Loucy (cell line): ENCODE measurements at regions not wholly inside any gene's neighbourhood (a gene's known extent, or its start where the extent isn't known, plus 50 kb on each side); places are given as distances from the start of the nearest gene placed in this dataset.

Experiments
- H2AFZ ChIP-seq: fragments of 200-600 bp; sonication (generic); 2 replicates; pipeline ENCODE4 v1.6.0; 2016; ENCODE audit warnings: antibody characterized with exemption, mild to moderate bottlenecking, low read length, moderate library complexity
- H3F3A ChIP-seq: fragments of 200-600 bp; 2 replicates; pipeline ENCODE4 v1.6.0; 2016; ENCODE audit warnings: antibody characterized with exemption, low read depth, mild to moderate bottlenecking
- H3K27me3 ChIP-seq: fragments of 200-600 bp; sonication (generic); 2 replicates; pipeline ENCODE4 v1.6.1; 2014; ENCODE audit warnings: low read length, mild to moderate bottlenecking; ENCODE audit not compliant: insufficient read depth, poor library complexity, severe bottlenecking
- H3K36me3 ChIP-seq: fragments of 200-600 bp; sonication (generic); 2 replicates; pipeline ENCODE4 v1.6.1; 2016; ENCODE audit warnings: low read length; ENCODE audit not compliant: insufficient read depth
- H3K4me1 ChIP-seq: fragments of 200-600 bp; sonication (generic); 2 replicates; pipeline ENCODE4 v1.5.1; 2014; ENCODE audit warnings: low read length, mild to moderate bottlenecking; ENCODE audit not compliant: insufficient read depth, poor library complexity, severe bottlenecking
- H3K4me2 ChIP-seq: fragments of 200-600 bp; sonication (generic); 2 replicates; pipeline ENCODE4 v1.6.0; 2014; ENCODE audit warnings: antibody characterized with exemption, low read length, low read depth, mild to moderate bottlenecking; ENCODE audit not compliant: poor library complexity, severe bottlenecking
- H3K4me3 ChIP-seq: fragments of 200-600 bp; sonication (generic); 2 replicates; pipeline ENCODE4 v1.5.1; 2014; ENCODE audit warnings: low read length, mild to moderate bottlenecking, mixed read lengths; ENCODE audit not compliant: poor library complexity, severe bottlenecking
- H3K79me2 ChIP-seq: fragments of 200-600 bp; sonication (generic); 2 replicates; pipeline ENCODE4 v1.6.1; 2014; ENCODE audit warnings: low read length; ENCODE audit not compliant: insufficient read depth
- H3K9ac ChIP-seq: fragments of 200-600 bp; sonication (generic); 2 replicates; pipeline ENCODE4 v1.6.0; 2014; ENCODE audit warnings: mild to moderate bottlenecking, low read depth, low read length, moderate library complexity; ENCODE audit not compliant: poor library complexity, severe bottlenecking
- H3K9me2 ChIP-seq: fragments of 200-600 bp; sonication (generic); replicated peaks from 2 replicates; pipeline ENCODE4 v1.6.1; 2016; ENCODE audit warnings: low read depth, low read length, mixed read lengths
- H3K9me3 ChIP-seq: fragments of 200-600 bp; sonication (generic); 2 replicates; pipeline ENCODE4 v1.6.1; 2014; ENCODE audit warnings: mild to moderate bottlenecking, antibody characterized with exemption, low read length, low read depth; ENCODE audit not compliant: insufficient read depth
- H4K20me1 ChIP-seq: fragments of 200-600 bp; sonication (generic); 2 replicates; pipeline ENCODE4 v1.6.0; 2014; ENCODE audit warnings: antibody characterized with exemption, low read length, mild to moderate bottlenecking; ENCODE audit not compliant: insufficient read depth, poor library complexity, severe bottlenecking
- EZH2phosphoT487 ChIP-seq: fragments of 200-600 bp; IDR thresholded peaks from 2 replicates; pipeline ENCODE4 v1.6.1; 2018; ENCODE audit warnings: antibody characterized with exemption, mild to moderate bottlenecking, moderate library complexity, borderline replicate concordance
- TF ChIP-seq, protein P1 (sequence below): fragments of 200-600 bp; sonication (generic); conservative IDR thresholded peaks from 2 replicates; pipeline ENCODE4 v1.5.1; 2014; ENCODE audit warnings: mild to moderate bottlenecking, antibody characterized with exemption, low read length

DNA sequence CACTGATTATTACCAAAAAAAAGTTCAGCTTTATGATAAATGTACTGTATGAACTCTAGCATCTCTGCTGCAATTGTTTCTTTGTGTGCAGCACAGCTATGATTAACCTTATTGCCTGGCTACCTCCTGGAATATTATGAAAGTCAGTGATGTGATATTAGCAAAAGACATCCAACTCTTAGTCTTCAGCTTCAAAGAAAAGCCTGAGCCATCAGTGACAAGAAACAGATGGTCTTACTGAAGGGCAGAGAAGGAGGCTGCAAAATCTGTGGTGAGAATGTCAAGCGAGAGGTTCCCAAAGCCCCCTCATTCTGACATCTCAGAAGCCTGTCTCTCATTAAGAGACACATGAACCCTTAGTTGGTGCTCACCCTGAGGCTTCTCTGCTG, 89.4 kb upstream of the TNFAIP3 start:
- Histone ChIP-seq H4K20me1 (no peaks in the 10 kb centered on the region), H3K9me3 (no peaks in the 10 kb centered on the region), H3K9me2 (no peaks in the 10 kb centered on the region), H3K4me3 (no peak overlapping the region), H2AFZ (no peak overlapping the region), H3F3A (no peaks in the 10 kb centered on the region), H3K79me2 (no peaks in the 10 kb centered on the region), H3K4me1 (no peaks in the 10 kb centered on the region), H3K4me2 (no peak overlapping the region), H3K9ac (no peak overlapping the region), H3K36me3 (no peaks in the 10 kb centered on the region), H3K27me3 (no peaks in the 10 kb centered on the region)
- no peak for TF ChIP-seq EZH2phosphoT487
- TF ChIP-seq, protein P1, sequence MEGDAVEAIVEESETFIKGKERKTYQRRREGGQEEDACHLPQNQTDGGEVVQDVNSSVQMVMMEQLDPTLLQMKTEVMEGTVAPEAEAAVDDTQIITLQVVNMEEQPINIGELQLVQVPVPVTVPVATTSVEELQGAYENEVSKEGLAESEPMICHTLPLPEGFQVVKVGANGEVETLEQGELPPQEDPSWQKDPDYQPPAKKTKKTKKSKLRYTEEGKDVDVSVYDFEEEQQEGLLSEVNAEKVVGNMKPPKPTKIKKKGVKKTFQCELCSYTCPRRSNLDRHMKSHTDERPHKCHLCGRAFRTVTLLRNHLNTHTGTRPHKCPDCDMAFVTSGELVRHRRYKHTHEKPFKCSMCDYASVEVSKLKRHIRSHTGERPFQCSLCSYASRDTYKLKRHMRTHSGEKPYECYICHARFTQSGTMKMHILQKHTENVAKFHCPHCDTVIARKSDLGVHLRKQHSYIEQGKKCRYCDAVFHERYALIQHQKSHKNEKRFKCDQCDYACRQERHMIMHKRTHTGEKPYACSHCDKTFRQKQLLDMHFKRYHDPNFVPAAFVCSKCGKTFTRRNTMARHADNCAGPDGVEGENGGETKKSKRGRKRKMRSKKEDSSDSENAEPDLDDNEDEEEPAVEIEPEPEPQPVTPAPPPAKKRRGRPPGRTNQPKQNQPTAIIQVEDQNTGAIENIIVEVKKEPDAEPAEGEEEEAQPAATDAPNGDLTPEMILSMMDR: no peak

DNA sequence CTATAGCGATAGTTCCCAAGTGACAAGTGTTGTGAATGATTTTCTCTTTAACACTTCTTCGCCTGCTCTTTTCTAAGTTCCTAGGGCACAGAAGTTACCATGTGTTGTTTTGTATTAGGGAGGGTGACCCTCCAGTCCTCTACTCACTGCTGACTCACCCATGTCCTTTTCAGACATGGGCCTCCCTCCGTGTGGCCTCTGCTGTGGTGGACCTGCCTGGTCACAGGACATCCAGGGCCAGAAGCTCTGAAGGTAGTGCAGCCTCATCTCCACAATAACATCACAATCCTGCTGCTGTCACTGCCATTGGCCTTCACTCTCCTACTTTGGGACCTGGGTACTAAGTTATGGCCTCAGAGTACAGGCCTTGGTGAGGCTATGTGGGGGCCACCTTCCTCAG, 87.1 kb upstream of the TNFAIP3 start:
- Histone ChIP-seq H3K36me3 (no peaks in the 10 kb centered on the region), H3K4me2 (no peak overlapping the region), H4K20me1 (no peaks in the 10 kb centered on the region), H3K9me3 (no peaks in the 10 kb centered on the region), H3F3A (no peaks in the 10 kb centered on the region), H3K4me3 (no peak overlapping the region), H3K9ac (no peak overlapping the region), H3K27me3 (no peaks in the 10 kb centered on the region), H3K79me2 (no peaks in the 10 kb centered on the region), H3K9me2 (no peaks in the 10 kb centered on the region), H3K4me1 (no peaks in the 10 kb centered on the region), H2AFZ (no peak overlapping the region)
- TF ChIP-seq EZH2phosphoT487: no peak
- TF ChIP-seq, protein P1: no peak

DNA sequence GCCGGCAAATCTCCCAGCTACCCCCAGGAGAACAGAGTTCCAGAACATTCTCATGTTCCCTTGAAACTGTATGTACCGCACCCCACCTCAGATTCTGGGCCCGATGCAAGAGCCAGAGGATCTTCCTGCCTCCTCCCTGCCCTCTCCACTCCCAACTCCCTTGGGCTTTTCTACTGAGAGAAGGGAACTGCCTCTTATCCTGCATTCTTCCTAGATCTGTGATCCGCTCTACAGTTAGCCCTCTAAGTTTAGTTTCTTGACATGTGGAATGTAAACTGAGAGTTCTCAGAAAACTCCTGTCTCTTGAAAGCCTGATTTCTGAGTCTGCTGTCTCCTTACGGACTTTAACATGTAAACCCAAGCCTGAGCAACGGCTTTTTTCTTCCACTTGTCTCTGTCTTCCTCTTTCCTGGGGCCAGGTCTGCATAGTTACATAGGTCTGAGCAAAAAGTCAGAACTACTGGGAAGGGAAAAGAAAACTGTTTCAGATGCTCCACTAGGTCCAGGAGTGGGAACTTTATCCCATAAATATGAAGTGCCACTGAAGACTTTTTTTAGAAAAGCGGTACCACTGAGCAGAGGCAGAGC, 86.5 kb upstream of the TNFAIP3 start:
- H3F3A ChIP-seq: no peaks in the 10 kb centered on the region
- H4K20me1 ChIP-seq: no peaks in the 10 kb centered on the region
- no peaks in the 10 kb centered on the region for H3K27me3 ChIP-seq
- H3K4me1 ChIP-seq: no peaks in the 10 kb centered on the region
- no peak for TF ChIP-seq EZH2phosphoT487
- TF ChIP-seq, protein P1: no peak
- no peaks in the 10 kb centered on the region for H3K9me3 ChIP-seq
- no peaks in the 10 kb centered on the region for H3K79me2 ChIP-seq
- H3K9ac ChIP-seq: no peak overlapping the region
- no peaks in the 10 kb centered on the region for H3K9me2 ChIP-seq
- H3K36me3 ChIP-seq: no peaks in the 10 kb centered on the region
- H2AFZ ChIP-seq: no peak overlapping the region
- no peak overlapping the region for H3K4me2 ChIP-seq
- no peak overlapping the region for H3K4me3 ChIP-seq
